Ascending aorta (tissue), 2 donors: ENCODE measurements at regions not wholly inside any gene's neighbourhood (a gene's known extent, or its start where the extent isn't known, plus 50 kb on each side); places are given as distances from the start of the nearest gene placed in this dataset.

Experiments
- DNase-seq, 2 donors: peaks; one replicate each; pipeline ENCODE4 v3.0.0-alpha.2; 2019; ENCODE audit warnings: low spot score in 2 of 2
- H3K27ac ChIP-seq, 2 donors: fragments of 200-600 bp; sonication (generic); one replicate each; pipeline ENCODE4 v1.5.1; 2016 to 2017; ENCODE audit warnings: mild to moderate bottlenecking in 1 of 2
- H3K27me3 ChIP-seq: fragments of 200-600 bp; sonication (generic); one replicate; pipeline ENCODE4 v1.5.1; 2017
- H3K36me3 ChIP-seq, 2 donors: fragments of 200-600 bp; sonication (generic); one replicate each; pipeline ENCODE4 v1.5.1; 2016
- H3K4me1 ChIP-seq, 2 donors: fragments of 200-600 bp; sonication (generic); one replicate each; pipeline ENCODE4 v1.5.1; 2016 to 2017; ENCODE audit warnings: mild to moderate bottlenecking in 1 of 2
- H3K4me3 ChIP-seq, 2 donors: fragments of 200-600 bp; sonication (generic); one replicate each; pipeline ENCODE4 v1.5.1; 2016 to 2017; ENCODE audit warnings: mild to moderate bottlenecking in 1 of 2
- H3K9me3 ChIP-seq, 2 donors: fragments of 200-600 bp; sonication (generic); one replicate each; pipeline ENCODE4 v1.5.1; 2016
- intact Hi-C: fragments of 100-400 bp; cut with DNase I; formaldehyde crosslinking; loops from one replicate; pipeline ENCODE4 v1.15.1; 2023
- TF ChIP-seq, protein P1 (sequence below), 3 experiments: fragments of 200-600 bp in 2 of 3; fragments of 450-650 bp in 1 of 3; sonication (generic) in 2 of 3; IDR thresholded peaks; one replicate each; pipeline ENCODE4 v1.5.1; 2016 to 2019; ENCODE audit warnings: antibody characterized with exemption in 3 of 3, mild to moderate bottlenecking in 1 of 3, moderate library complexity in 1 of 3

DNA sequence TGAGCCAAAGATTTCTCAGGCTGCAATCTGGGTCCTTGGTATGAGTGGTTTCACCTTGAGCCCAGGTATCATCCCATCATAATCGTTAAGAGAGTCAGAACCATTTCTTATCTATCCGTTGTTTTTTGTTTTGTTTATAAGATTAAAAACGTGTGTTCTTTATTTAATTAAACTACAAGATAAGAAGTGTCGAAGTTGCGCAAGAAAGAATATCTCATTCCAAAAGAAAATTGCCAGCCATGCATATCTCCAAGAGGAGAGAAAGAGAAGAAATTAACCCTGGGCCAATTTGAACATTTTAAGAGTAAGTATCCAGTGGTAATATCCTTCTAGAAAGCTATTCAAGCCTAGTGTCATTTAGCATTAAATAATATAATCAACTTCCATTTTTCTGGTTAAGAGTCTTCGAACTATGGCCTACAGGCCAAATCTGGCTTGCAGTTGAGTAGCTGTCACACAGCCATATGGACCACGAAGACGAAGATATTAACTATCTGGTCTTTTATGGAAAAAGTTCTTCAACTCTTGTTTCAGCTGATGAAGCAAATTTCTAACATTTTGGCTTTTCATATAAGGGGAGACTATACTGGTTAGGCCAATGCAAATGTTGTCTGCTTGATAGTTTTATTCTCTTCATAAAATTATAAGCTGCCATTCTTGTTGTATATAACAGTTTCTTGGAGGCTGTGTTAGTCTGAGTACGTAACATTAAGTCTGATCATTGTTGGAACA is 576.4 kb downstream of the REEP3 start:
- no peak overlapping the region for H3K4me3 ChIP-seq
- H3K9me3 ChIP-seq, result no peaks in the 10 kb centered on the region
- H3K4me1 ChIP-seq, result no peaks in the 10 kb centered on the region
- DNase-seq, result no peak
- TF ChIP-seq, protein P1, sequence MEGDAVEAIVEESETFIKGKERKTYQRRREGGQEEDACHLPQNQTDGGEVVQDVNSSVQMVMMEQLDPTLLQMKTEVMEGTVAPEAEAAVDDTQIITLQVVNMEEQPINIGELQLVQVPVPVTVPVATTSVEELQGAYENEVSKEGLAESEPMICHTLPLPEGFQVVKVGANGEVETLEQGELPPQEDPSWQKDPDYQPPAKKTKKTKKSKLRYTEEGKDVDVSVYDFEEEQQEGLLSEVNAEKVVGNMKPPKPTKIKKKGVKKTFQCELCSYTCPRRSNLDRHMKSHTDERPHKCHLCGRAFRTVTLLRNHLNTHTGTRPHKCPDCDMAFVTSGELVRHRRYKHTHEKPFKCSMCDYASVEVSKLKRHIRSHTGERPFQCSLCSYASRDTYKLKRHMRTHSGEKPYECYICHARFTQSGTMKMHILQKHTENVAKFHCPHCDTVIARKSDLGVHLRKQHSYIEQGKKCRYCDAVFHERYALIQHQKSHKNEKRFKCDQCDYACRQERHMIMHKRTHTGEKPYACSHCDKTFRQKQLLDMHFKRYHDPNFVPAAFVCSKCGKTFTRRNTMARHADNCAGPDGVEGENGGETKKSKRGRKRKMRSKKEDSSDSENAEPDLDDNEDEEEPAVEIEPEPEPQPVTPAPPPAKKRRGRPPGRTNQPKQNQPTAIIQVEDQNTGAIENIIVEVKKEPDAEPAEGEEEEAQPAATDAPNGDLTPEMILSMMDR (IDR thresholded peaks at IDR 0.05), result no peak
- H3K27me3 ChIP-seq, result no peaks in the 10 kb centered on the region
- H3K27ac ChIP-seq, result no peak overlapping the region
- intact Hi-C loops, result no loop called here
- no peaks in the 10 kb centered on the region for H3K36me3 ChIP-seq

DNA sequence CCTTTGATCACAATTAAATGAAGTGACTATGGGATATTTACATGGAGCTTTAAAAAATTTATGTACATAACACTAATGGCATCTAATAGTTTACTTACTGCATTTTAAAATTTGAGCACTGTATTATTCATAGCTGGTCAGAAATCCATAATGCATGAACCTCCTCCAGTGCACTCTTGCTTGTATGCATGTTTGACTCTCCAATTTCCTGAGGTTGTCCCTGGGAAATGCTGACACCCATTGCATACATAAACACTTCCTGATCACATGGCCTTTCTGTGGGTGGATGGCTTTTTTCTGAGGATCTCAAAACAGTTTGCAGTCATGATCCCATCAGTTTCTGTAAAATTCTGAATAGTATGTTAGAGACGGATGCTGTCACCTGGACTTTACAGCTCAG is 577.8 kb downstream of the REEP3 start:
- DNase-seq, result no peak
- H3K4me1 ChIP-seq, result no peaks in the 10 kb centered on the region

DNA sequence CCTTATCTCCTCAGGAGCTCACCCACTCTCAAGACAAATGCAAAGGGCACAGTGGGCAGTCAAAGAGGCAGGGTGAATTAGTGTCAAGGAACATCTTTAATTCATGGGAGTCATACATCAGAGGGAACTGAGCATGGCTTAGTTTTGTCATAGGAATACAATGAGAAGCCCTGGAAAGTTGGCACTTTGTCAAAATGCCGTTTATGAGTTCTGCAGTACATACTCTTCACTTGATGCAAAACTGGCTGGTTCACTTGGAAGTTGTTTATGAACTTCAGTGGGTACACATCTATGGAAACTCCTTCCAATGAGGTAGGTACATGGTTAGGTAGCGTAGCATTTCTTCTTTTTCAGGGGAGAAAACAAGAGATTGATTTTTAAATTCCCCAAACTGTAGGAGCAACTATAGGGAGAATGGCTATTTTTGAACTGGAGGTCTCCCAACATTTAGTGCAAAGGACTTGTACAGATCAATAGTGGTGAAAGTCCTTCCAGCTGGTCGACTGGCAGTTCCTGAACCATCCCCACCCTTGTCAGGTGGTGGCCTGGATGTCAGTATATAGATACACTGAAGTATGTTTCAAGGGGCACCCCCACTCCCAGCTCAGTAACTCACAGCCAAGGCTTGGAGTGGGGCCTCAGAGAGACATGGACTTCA is 580.5 kb downstream of the REEP3 start:
- Histone ChIP-seq H3K4me3 (no peak overlapping the region), H3K36me3 (no peaks in the 10 kb centered on the region), H3K4me1 (no peaks in the 10 kb centered on the region), H3K9me3 (no peaks in the 10 kb centered on the region), H3K27ac (no peak overlapping the region), H3K27me3 (no peaks in the 10 kb centered on the region)
- TF ChIP-seq, protein P1 (IDR thresholded peaks at IDR 0.05), result no peak
- intact Hi-C loops, result no loop called here
- DNase-seq, result no peak

More for the DNA sequence above, 577.8 kb downstream of the REEP3 start:
- TF ChIP-seq, protein P1 (IDR thresholded peaks at IDR 0.05), result no peak
- H3K9me3 ChIP-seq, result no peaks in the 10 kb centered on the region
- H3K36me3 ChIP-seq, result no peaks in the 10 kb centered on the region
- H3K4me3 ChIP-seq, result no peak overlapping the region
- no peak overlapping the region for H3K27ac ChIP-seq
- intact Hi-C loops, result no loop called here
- H3K27me3 ChIP-seq, result no peaks in the 10 kb centered on the region

DNA sequence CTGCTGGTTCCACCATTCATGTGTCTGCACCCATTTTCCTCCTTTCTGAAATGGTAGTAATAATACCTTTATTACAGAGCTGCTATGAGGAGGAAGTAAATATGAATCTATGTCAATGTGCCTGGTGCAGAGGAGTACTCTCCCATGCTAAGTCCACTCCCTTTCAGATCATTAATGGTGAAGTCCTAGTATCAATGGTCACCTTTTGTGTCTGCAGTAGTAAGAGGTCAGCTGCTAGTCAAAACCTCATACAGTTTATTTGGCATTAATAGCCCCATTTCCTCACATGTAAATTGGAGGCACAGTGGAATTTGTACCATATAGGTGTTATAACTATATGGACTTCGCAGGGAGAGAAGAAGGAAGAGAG is 581.0 kb downstream of the REEP3 start:
- no peaks in the 10 kb centered on the region for H3K36me3 ChIP-seq
- intact Hi-C loops, result no loop called here

DNA sequence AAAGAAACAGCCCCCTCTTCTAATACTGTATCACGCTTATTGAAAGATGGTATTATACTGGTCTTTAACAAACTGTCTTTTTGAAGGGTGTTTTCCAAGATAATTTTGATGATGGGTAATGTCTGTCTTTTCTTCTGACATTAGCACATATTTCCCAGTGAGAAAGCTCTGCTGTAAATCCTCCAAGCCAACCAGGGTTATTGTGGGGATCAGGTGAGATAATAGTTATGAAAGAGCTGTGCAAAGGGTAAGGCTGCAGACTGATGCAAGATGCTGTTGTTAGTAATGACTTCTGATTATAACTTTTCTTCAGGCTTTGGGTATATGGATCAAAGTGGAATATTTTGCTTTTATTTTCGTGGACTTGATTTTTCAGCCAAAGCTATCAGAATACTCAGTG is 581.7 kb downstream of the REEP3 start:
- Histone ChIP-seq H3K4me3 (no peak overlapping the region), H3K27ac (no peak overlapping the region), H3K4me1 (no peaks in the 10 kb centered on the region), H3K36me3 (no peaks in the 10 kb centered on the region), H3K27me3 (no peaks in the 10 kb centered on the region), H3K9me3 (no peaks in the 10 kb centered on the region)
- DNase-seq, result no peak
- intact Hi-C loops, result no loop called here
- TF ChIP-seq, protein P1 (IDR thresholded peaks at IDR 0.05), result no peak

More for the DNA sequence above, 581.0 kb downstream of the REEP3 start:
- no peak for DNase-seq
- H3K27ac ChIP-seq, result no peak overlapping the region
- no peaks in the 10 kb centered on the region for H3K27me3 ChIP-seq
- H3K4me3 ChIP-seq, result no peak overlapping the region
- H3K4me1 ChIP-seq, result no peaks in the 10 kb centered on the region
- TF ChIP-seq, protein P1 (IDR thresholded peaks at IDR 0.05), result no peak
- no peaks in the 10 kb centered on the region for H3K9me3 ChIP-seq
